IMR-90 (cell line): ENCODE measurements at regions not wholly inside any gene's neighbourhood (a gene's known extent, or its start where the extent isn't known, plus 50 kb on each side); places are given as distances from the start of the nearest gene placed in this dataset.

Experiments
- ATAC-seq: fragments of 200-7000 bp; cut with Tn5 transposase; 2 replicates; pipeline ENCODE4 v1.9.1; 2020; ENCODE audit warnings: low read depth, mild to moderate bottlenecking, moderate library complexity
- BruUV-seq: library from RNA; stranded (reverse); fragments of 400-500 nt; replicated peaks from 2 replicates; lab custom pipeline; 2021; lab: Mats Ljungman, UMichigan
- CTCF ChIA-PET: fragments of 300-600 bp; formaldehyde crosslinking; extraction: SDS; loops from one replicate; lab custom pipeline; 2021; ENCODE audit warnings: antibody characterized with exemption; lab: Yijun Ruan, JAX
- POLR2A ChIA-PET: fragments of 300-600 bp; sonication (Branson Sonifier 250); formaldehyde crosslinking; loops from one replicate; lab custom pipeline; 2022; ENCODE audit warnings: antibody characterized with exemption; ENCODE audit not compliant: unreplicated experiment; lab: Charles Lee
- DNase-seq: peaks from one replicate; pipeline ENCODE4 v3.0.0; 2013
- H2AFZ ChIP-seq: replicated peaks from 2 replicates; pipeline ENCODE3; 2013; ENCODE audit warnings: low read length, mild to moderate bottlenecking; ENCODE audit not compliant: poor library complexity
- H2AK5ac ChIP-seq: 2 replicates; pipeline ENCODE4 v1.6.1; 2013; ENCODE audit warnings: low read depth, low read length, inconsistent platforms
- H2AK9ac ChIP-seq: replicated peaks from 2 replicates; pipeline ENCODE3; 2013; ENCODE audit warnings: mild to moderate bottlenecking, low read depth, low read length, moderate library complexity; ENCODE audit not compliant: poor library complexity
- H2BK120ac ChIP-seq: 2 replicates; pipeline ENCODE4 v1.6.1; 2013; ENCODE audit warnings: low read depth, low read length, inconsistent platforms
- H2BK15ac ChIP-seq: 3 replicates; pipeline ENCODE4 v1.6.1; 2013; ENCODE audit warnings: low read depth, low read length, inconsistent platforms
- H2BK20ac ChIP-seq: 2 replicates; pipeline ENCODE4 v1.6.1; 2013; ENCODE audit warnings: low read depth, mild to moderate bottlenecking, inconsistent platforms, low read length, moderate library complexity
- H2BK5ac ChIP-seq: 2 replicates; pipeline ENCODE4 v1.6.1; 2013; ENCODE audit warnings: mild to moderate bottlenecking, low read depth, low read length, inconsistent platforms; ENCODE audit not compliant: poor library complexity, severe bottlenecking
- H3K14ac ChIP-seq: replicated peaks from 2 replicates; pipeline ENCODE4 v1.6.1; 2013; ENCODE audit warnings: low read depth, low read length, inconsistent platforms
- H3K18ac ChIP-seq: 2 replicates; pipeline ENCODE4 v1.6.1; 2013; ENCODE audit warnings: low read depth, low read length, control low read depth
- H3K23ac ChIP-seq: 2 replicates; pipeline ENCODE4 v1.6.1; 2013; ENCODE audit warnings: low read depth, low read length, inconsistent platforms
- H3K27ac ChIP-seq: 2 replicates; pipeline ENCODE4 v1.5.1; 2013; ENCODE audit warnings: mild to moderate bottlenecking, control low read depth, low read length; ENCODE audit not compliant: insufficient read depth
- H3K27me3 ChIP-seq: 2 replicates; pipeline ENCODE4 v1.6.1; 2013; ENCODE audit warnings: low read length; ENCODE audit not compliant: control insufficient read depth, insufficient read depth
- H3K36me3 ChIP-seq: 2 replicates; pipeline ENCODE4 v1.6.1; 2013; ENCODE audit warnings: low read length, mixed read lengths; ENCODE audit not compliant: control insufficient read depth, insufficient read depth
- H3K4ac ChIP-seq: 2 replicates; pipeline ENCODE4 v1.6.1; 2013; ENCODE audit warnings: low read depth, low read length, inconsistent platforms
- H3K4me1 ChIP-seq: 2 replicates; pipeline ENCODE4 v1.6.1; 2013; ENCODE audit warnings: low read length, mixed read lengths; ENCODE audit not compliant: control insufficient read depth, insufficient read depth
- H3K4me2 ChIP-seq: 2 replicates; pipeline ENCODE4 v1.6.1; 2013; ENCODE audit warnings: low read depth, mild to moderate bottlenecking, control low read depth, low read length, moderate library complexity
- H3K4me3 ChIP-seq: 2 replicates; pipeline ENCODE4 v1.5.1; 2013; ENCODE audit warnings: low read depth, mild to moderate bottlenecking, control low read depth, low read length, moderate library complexity; ENCODE audit not compliant: insufficient read depth
- H3K56ac ChIP-seq: 2 replicates; pipeline ENCODE4 v1.6.1; 2013; ENCODE audit warnings: low read length, inconsistent platforms; ENCODE audit not compliant: insufficient read depth; ENCODE audit errors: extremely low read depth
- H3K79me1 ChIP-seq, 2 experiments: 2 replicates each; pipeline ENCODE4 v1.6.1; 2013; ENCODE audit warnings: low read length in 2 of 2, inconsistent platforms in 1 of 2, low read depth in 1 of 2
- H3K9ac ChIP-seq: 2 replicates; pipeline ENCODE4 v1.6.1; 2013; ENCODE audit warnings: low read depth, low read length, control low read depth
- H3K9me1 ChIP-seq: 2 replicates; pipeline ENCODE4 v1.6.1; 2013; ENCODE audit warnings: low read length, inconsistent platforms; ENCODE audit not compliant: insufficient read depth
- H3K9me3 ChIP-seq: 2 replicates; pipeline ENCODE4 v1.6.1; 2013; ENCODE audit warnings: low read length; ENCODE audit not compliant: control insufficient read depth, insufficient read depth
- H4K20me1 ChIP-seq: 2 replicates; pipeline ENCODE4 v1.6.1; 2013; ENCODE audit warnings: low read length, inconsistent platforms; ENCODE audit not compliant: insufficient read depth
- H4K5ac ChIP-seq: 2 replicates; pipeline ENCODE4 v1.6.1; 2013; ENCODE audit warnings: mild to moderate bottlenecking, low read depth, low read length, control low read depth
- H4K8ac ChIP-seq, 2 experiments: 2 replicates each; pipeline ENCODE4 v1.6.1; 2013; ENCODE audit warnings: low read depth in 2 of 2, low read length in 2 of 2, control low read depth in 1 of 2, inconsistent platforms in 1 of 2
- H4K91ac ChIP-seq: 2 replicates; pipeline ENCODE4 v1.6.1; 2013; ENCODE audit warnings: low read depth, low read length, inconsistent platforms; ENCODE audit not compliant: insufficient read depth
- CEBPB ChIP-seq: IDR thresholded peaks from 2 replicates; pipeline ENCODE4 v1.6.1; 2012; ENCODE audit warnings: low read depth, low read length, improper control_type of control experiment
- CTCF ChIP-seq: conservative IDR thresholded peaks from 2 replicates; pipeline ENCODE4 v1.5.1; 2012; ENCODE audit warnings: mild to moderate bottlenecking, low read depth, low read length, improper control_type of control experiment
- FOS ChIP-seq: fragments of 150-350 bp; IDR thresholded peaks from 2 replicates; pipeline ENCODE4 v1.6.1; 2016; ENCODE audit warnings: low read depth, low read length
- MAZ ChIP-seq: IDR thresholded peaks from 2 replicates; pipeline ENCODE4 v1.6.1; 2012; ENCODE audit warnings: low read depth, mild to moderate bottlenecking, low read length, improper control_type of control experiment, moderate library complexity, borderline replicate concordance
- NFE2L2 ChIP-seq: fragments of 150-350 bp; IDR thresholded peaks from 2 replicates; pipeline ENCODE4 v1.6.1; 2016; ENCODE audit warnings: low read depth, mild to moderate bottlenecking, low read length
- POLR2A ChIP-seq: IDR thresholded peaks from 2 replicates; pipeline ENCODE4 v1.6.1; 2012; ENCODE audit warnings: mild to moderate bottlenecking, low read depth, low read length
- RCOR1 ChIP-seq: IDR thresholded peaks from 2 replicates; pipeline ENCODE4 v1.6.1; 2012; ENCODE audit warnings: mild to moderate bottlenecking, low read length, improper control_type of control experiment; ENCODE audit not compliant: insufficient replicate concordance
- RFX5 ChIP-seq: IDR thresholded peaks from 2 replicates; pipeline ENCODE4 v1.8.0; 2012; ENCODE audit warnings: low read depth, mild to moderate bottlenecking, low read length, moderate library complexity
- WGBS, 2 experiments: methylation state at CpG; one replicate each; pipeline versions ENCODE4 v1.1.5 to v1.1.7; 2013; ENCODE audit warnings: missing lambda C conversion rate in 2 of 2; ENCODE audit not compliant: insufficient read length in 1 of 2; ENCODE audit errors: extremely low coverage in 2 of 2; 5-methylcytosine and 5-hydroxymethylcytosine counted together
- dilution Hi-C: fragments of 300-500 bp; cut with HindIII; formaldehyde crosslinking; loops from one replicate; pipeline ENCODE4 v1.14.3; 2018; ENCODE audit warnings: low sequenced_read_pairs; ENCODE audit not compliant: unreplicated experiment
- in situ Hi-C: fragments of 300-500 bp; cut with MboI; formaldehyde crosslinking; loops from 3 replicates; pipeline ENCODE4 v1.14.3; 2019; ENCODE audit warnings: low sequenced_read_pairs, inconsistent platforms, mixed read lengths
- intact Hi-C: fragments of 100-400 bp; cut with micrococcal nuclease; formaldehyde crosslinking; loops from 2 replicates; pipeline ENCODE4 v1.10.0; 2022

GRCh38 chr18:40258311-40258710 lies 1696.7 kb upstream of the PIK3C3 start (continued):
- TF ChIP-seq CTCF (no peak), MAZ (no peak)

- Histone ChIP-seq H3K4ac (peak overlapping the region; percentile 29; the same call in 1 of the 2 replicates), H3K27ac (peak overlapping the region; percentile 35; the same call in 1 of the 2 replicates), H3K9me1 (no peaks in the 10 kb centered on the region), H4K5ac (no peak overlapping the region; the same call in 1 of the 2 replicates), H2AK9ac (no peak overlapping the region), H3K9ac (no peak overlapping the region), H3K56ac (no peak overlapping the region), H3K9me3 (peaks cover 3% of the 10 kb centered on the region; the same call in 1 of the 2 replicates), H2BK120ac (peak overlapping the region; percentile 81; the same call in 1 of the 2 replicates), H2BK20ac (peak overlapping the region; percentile 33; the same call in 1 of the 2 replicates), H4K20me1 (no peaks in the 10 kb centered on the region), H2AK5ac (no peak overlapping the region; the same call in 1 of the 2 replicates), H4K8ac (0 out of 4 replicates have a peak overlapping the region, but pooled peaks of 1 of the 2 experiments have one; percentile 9), H3K4me3 (no peak overlapping the region), H3K36me3 (no peaks in the 10 kb centered on the region), H2BK15ac (peak overlapping the region; percentile 76; the same call in 1 of the 3 replicates), H3K18ac (peak overlapping the region; percentile 18), H2BK5ac (no peak overlapping the region), H3K14ac (peak overlapping the region; percentile 21; the same call in 1 of the 2 replicates), H3K27me3 (no peaks in the 10 kb centered on the region), H3K4me1 (no peaks in the 10 kb centered on the region), H3K79me1 (no peaks in the 10 kb centered on the region), H4K91ac (no peak overlapping the region), H2AFZ (peak overlapping the region; percentile 13), H3K23ac (no peak overlapping the region), H3K4me2 (no peak overlapping the region)
- dilution Hi-C loops: no loop called here
- POLR2A ChIA-PET: no interaction called here
- DNase-seq: no peak
- CTCF ChIA-PET: no interaction called here
- no TSS peak for BruUV-seq
- intact Hi-C loops: no loop called here
- WGBS, 2 experiments: no CpG with 5 or more reads among the region's 1 CpG
- TF ChIP-seq RFX5 (no peak), POLR2A (no peak), CEBPB (no peak), RCOR1 (no peak), NFE2L2 (no peak), FOS (no peak)
- ATAC-seq: no peak
- in situ Hi-C loops: no loop called here
These were observed 1704.8 kb upstream of the PIK3C3 start for GRCh38 chr18:40250236-40250635.
